HG03095 (cell line): ENCODE measurements at regions not wholly inside any gene's neighbourhood (a gene's known extent, or its start where the extent isn't known, plus 50 kb on each side); places are given as distances from the start of the nearest gene placed in this dataset.

Experiments
- ATAC-seq: cut with Tn5 transposase; IDR thresholded peaks from one replicate; pipeline ENCODE4 v1.9.1; 2021; ENCODE audit warnings: moderate library complexity; ENCODE audit not compliant: unreplicated experiment

DNA sequence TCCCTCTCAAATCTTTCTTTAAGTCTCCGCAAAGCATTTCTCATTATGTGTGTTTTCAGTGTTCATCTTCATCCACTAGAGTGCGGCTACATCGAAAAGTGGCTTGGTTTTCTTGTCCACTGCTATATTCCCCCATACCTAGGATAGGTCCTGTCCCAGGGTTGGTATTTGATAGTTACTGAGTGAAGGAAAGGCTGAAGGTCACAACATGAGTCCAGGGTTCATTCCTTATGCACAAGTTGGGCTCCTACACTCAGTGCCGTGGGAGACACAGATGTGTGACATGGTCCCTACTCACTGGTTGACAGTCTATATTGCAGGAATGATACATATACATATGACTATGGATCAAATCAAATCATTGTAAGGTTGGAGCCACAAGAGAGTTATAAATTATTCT is 55.4 kb upstream of the RELL1 start:
- no peak for ATAC-seq

DNA sequence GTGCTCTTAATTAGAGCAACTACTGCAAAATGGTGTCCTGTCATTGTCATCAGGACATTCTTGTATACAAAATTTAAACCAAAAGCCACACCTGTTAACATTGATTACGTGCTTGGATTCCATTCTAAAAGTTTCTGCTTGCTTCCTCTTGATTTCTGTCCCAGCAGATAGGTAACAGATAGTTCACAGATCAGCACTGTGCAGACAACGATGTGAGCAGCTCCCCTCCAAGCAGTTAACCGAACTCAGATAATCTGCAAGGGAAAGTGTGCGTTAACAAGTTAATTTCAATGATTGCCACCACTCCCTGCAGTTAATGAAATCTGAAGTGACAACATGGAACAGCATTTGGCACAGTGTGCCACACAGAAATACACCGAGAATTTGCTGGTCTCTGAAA is 54.4 kb upstream of the RELL1 start:
- ATAC-seq, result no peak

DNA sequence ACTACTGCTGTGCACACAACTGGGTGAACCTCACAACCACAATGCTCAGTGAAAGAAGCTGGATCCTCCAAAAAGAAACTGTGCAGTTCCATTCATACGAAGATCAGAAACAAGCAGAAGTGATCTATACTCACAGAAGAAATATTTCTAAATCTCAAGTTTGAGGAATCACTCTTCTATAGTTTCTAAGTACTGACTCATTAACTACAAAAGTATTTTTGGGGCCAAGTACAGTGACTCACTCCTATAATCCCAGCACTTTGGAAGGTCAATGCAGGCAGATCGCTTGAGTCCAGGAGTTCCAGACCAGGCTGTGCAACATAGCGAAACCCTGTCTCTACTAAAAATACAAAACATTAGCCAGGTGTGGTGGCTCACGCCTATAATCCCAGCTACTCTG is 51.3 kb upstream of the RELL1 start:
- ATAC-seq, result no peak
